Mesenchymal stem cell (in vitro differentiated cells and primary cell): ENCODE measurements at regions not wholly inside any gene's neighbourhood (a gene's known extent, or its start where the extent isn't known, plus 50 kb on each side); places are given as distances from the start of the nearest gene placed in this dataset.

Experiments
- DNase-seq: peaks from one replicate; pipeline ENCODE4 v3.0.0-alpha.2; 2013
- H2AFZ ChIP-seq: one replicate; pipeline ENCODE4 v1.6.1; 2013; ENCODE audit warnings: low read depth, mild to moderate bottlenecking, control low read depth, inconsistent platforms, low read length, moderate library complexity
- H2AK5ac ChIP-seq: 2 replicates; pipeline ENCODE4 v1.6.1; 2013; ENCODE audit warnings: low read length, moderate library complexity, mild to moderate bottlenecking, inconsistent platforms; ENCODE audit not compliant: severe bottlenecking
- H2BK120ac ChIP-seq: one replicate; pipeline ENCODE4 v1.6.1; 2013; ENCODE audit warnings: low read depth, mild to moderate bottlenecking, inconsistent platforms, low read length, moderate library complexity
- H2BK12ac ChIP-seq, 2 experiments: one replicate each; pipeline ENCODE4 v1.6.1; 2013; ENCODE audit warnings: inconsistent platforms in 2 of 2, low read length in 2 of 2, mild to moderate bottlenecking in 2 of 2, moderate library complexity in 2 of 2, control low read depth in 1 of 2
- H2BK15ac ChIP-seq: one replicate; pipeline ENCODE4 v1.6.1; 2013; ENCODE audit warnings: mild to moderate bottlenecking, low read depth, inconsistent platforms; ENCODE audit not compliant: poor library complexity, severe bottlenecking
- H2BK5ac ChIP-seq: 2 replicates; pipeline ENCODE4 v1.6.1; 2013; ENCODE audit warnings: low read depth, mild to moderate bottlenecking, low read length, control low read depth, inconsistent platforms; ENCODE audit not compliant: poor library complexity, severe bottlenecking
- H3K14ac ChIP-seq, 2 experiments: one replicate each; pipeline ENCODE4 v1.6.1; 2013; ENCODE audit warnings: inconsistent platforms in 2 of 2, low read length in 2 of 2, control low read depth in 1 of 2, mild to moderate bottlenecking in 1 of 2, moderate library complexity in 1 of 2
- H3K18ac ChIP-seq, 2 experiments: one replicate each; pipeline ENCODE4 v1.6.1; 2013; ENCODE audit warnings: inconsistent platforms in 2 of 2, low read length in 2 of 2, control low read depth in 1 of 2, low read depth in 1 of 2, mild to moderate bottlenecking in 1 of 2
- H3K23ac ChIP-seq, 2 experiments: one replicate each; pipeline ENCODE4 v1.6.1; 2013; ENCODE audit warnings: inconsistent platforms in 2 of 2, low read length in 2 of 2, mild to moderate bottlenecking in 2 of 2, moderate library complexity in 2 of 2, control low read depth in 1 of 2
- H3K27ac ChIP-seq: 2 replicates; pipeline ENCODE4 v1.5.1; 2013; ENCODE audit warnings: mild to moderate bottlenecking, moderate library complexity, low read length, control low read depth, inconsistent platforms; ENCODE audit not compliant: poor library complexity, severe bottlenecking
- H3K27me3 ChIP-seq, 2 experiments: 2 replicates each; pipeline versions ENCODE4 v1.6.1 to v1.7.0; 2013; ENCODE audit warnings: low read length in 2 of 2, mild to moderate bottlenecking in 2 of 2, moderate library complexity in 2 of 2, control low read depth in 1 of 2, inconsistent platforms in 1 of 2; ENCODE audit not compliant: control insufficient read depth in 1 of 2, insufficient read depth in 1 of 2
- H3K36me3 ChIP-seq, 2 experiments: 2 replicates each; pipeline versions ENCODE4 v1.6.1 to v1.7.0; 2013; ENCODE audit warnings: low read length in 2 of 2, control low read depth in 1 of 2, inconsistent platforms in 1 of 2, low read depth in 1 of 2, mild to moderate bottlenecking in 1 of 2; ENCODE audit not compliant: insufficient read depth in 2 of 2, control insufficient read depth in 1 of 2
- H3K4ac ChIP-seq, 2 experiments: one replicate each; pipeline ENCODE4 v1.6.1; 2013; ENCODE audit warnings: inconsistent platforms in 2 of 2, low read length in 2 of 2, mild to moderate bottlenecking in 2 of 2, moderate library complexity in 2 of 2, control low read depth in 1 of 2, low read depth in 1 of 2
- H3K4me1 ChIP-seq: 2 replicates; pipeline ENCODE4 v1.6.1; 2013; ENCODE audit warnings: low read depth, low read length, control low read depth; ENCODE audit not compliant: control insufficient read depth, insufficient read depth
- H3K4me2 ChIP-seq: 2 replicates; pipeline ENCODE4 v1.6.1; 2013; ENCODE audit warnings: low read length, mild to moderate bottlenecking, inconsistent platforms; ENCODE audit not compliant: poor library complexity, severe bottlenecking
- H3K4me3 ChIP-seq, 2 experiments: 2 replicates each; pipeline versions ENCODE4 v1.5.1 to v1.7.0; 2013; ENCODE audit warnings: low read length in 2 of 2, mild to moderate bottlenecking in 2 of 2, control low read depth in 1 of 2, low read depth in 1 of 2; ENCODE audit not compliant: insufficient read depth in 1 of 2
- H3K79me1 ChIP-seq: replicated peaks from 2 replicates; pipeline ENCODE4 v1.6.1; 2013; ENCODE audit warnings: mild to moderate bottlenecking, control low read depth, low read length, inconsistent platforms; ENCODE audit not compliant: poor library complexity, severe bottlenecking
- H3K9ac ChIP-seq: 2 replicates; pipeline ENCODE4 v1.7.0; 2013; ENCODE audit warnings: mild to moderate bottlenecking, low read length, moderate library complexity
- H3K9me3 ChIP-seq: 2 replicates; pipeline ENCODE4 v1.7.0; 2013; ENCODE audit warnings: mild to moderate bottlenecking, low read length; ENCODE audit not compliant: control insufficient read depth
- H4K8ac ChIP-seq: one replicate; pipeline ENCODE4 v1.6.1; 2013; ENCODE audit warnings: inconsistent platforms, mild to moderate bottlenecking, low read length, moderate library complexity
- H4K91ac ChIP-seq: one replicate; pipeline ENCODE4 v1.6.1; 2013; ENCODE audit warnings: mild to moderate bottlenecking, low read length, inconsistent platforms
- WGBS: methylation state at CpG from one replicate; pipeline ENCODE4 v1.1.7; 2013; ENCODE audit warnings: mixed read lengths; 5-methylcytosine and 5-hydroxymethylcytosine counted together

DNA sequence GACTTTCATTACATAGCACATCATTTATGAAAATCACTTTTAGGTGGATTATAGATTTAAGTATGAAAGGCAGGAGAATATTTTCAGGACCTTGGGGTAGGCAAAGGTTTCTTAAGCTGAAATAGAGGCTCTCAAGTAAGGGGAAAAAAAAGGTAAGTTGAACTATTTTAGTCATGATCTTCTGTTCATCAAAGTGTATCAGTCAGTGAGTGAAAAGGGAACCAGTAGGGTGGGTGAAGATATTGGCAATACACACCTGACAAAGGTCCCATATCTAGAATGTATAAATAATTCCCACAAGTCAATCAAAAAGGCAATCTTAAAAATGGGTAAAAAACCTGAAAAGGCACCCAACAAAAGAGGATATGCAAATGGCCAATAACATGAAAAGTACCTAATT lies 218.6 kb downstream of the KLF13 start:
- no peak overlapping the region for H3K23ac ChIP-seq
- no peaks in the 10 kb centered on the region for H3K36me3 ChIP-seq
- no peak overlapping the region for H3K14ac ChIP-seq
- no peak overlapping the region for H2BK12ac ChIP-seq
- H3K4me2 ChIP-seq = no peak overlapping the region
- no peak overlapping the region for H3K18ac ChIP-seq
- H2BK120ac ChIP-seq = no peak overlapping the region
- H2AFZ ChIP-seq = no peak overlapping the region
- H3K9me3 ChIP-seq = no peaks in the 10 kb centered on the region
- H3K27ac ChIP-seq = no peak overlapping the region
- H4K8ac ChIP-seq = no peak overlapping the region
- H3K27me3 ChIP-seq = no peaks in the 10 kb centered on the region
- no peak overlapping the region for H2BK15ac ChIP-seq
- H3K9ac ChIP-seq = no peak overlapping the region
- H3K4ac ChIP-seq = no peak overlapping the region
- no peak for DNase-seq
- H3K4me1 ChIP-seq = no peaks in the 10 kb centered on the region
- no peak overlapping the region for H3K4me3 ChIP-seq
- no peaks in the 10 kb centered on the region for H3K79me1 ChIP-seq
- H4K91ac ChIP-seq = no peak overlapping the region
- H2BK5ac ChIP-seq = no peak overlapping the region
- no peak overlapping the region for H2AK5ac ChIP-seq

DNA sequence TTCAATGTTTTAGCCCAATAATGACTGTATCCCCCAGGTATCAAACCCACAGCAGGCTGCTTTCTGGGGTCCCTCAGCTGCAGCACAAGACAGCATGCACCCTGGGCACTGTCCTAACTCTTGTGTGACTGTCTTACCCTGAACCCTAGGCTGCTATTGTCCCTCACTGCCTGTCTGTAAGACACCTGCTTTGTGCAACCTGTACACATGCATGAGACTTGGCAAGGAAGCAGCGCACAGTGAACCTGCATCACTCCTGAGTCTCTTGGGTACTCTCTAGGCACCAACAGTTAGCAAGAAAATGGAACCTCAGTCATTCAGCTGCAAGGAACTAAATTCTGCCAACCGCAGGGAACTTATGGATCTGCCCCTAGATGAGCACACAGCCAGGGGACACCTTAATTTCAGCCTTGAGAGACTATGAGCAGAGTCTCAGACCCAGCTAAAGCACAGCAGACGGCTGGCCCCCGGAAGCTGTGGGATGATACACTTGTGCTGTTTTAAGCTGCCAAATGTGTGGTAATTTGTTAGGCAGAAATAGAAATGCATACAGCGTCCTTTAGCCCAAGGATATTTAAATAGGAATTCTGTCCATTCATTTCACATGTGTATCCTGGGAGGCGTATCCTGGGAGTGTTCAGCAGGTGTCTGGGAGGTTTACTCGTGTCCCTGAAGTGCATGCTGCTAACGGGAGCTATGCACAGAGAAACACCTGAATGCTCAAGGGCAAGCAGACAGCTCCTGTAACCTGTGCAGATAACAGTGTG lies 223.8 kb downstream of the KLF13 start:
- H3K4ac ChIP-seq = no peak overlapping the region
- no peak overlapping the region for H3K4me3 ChIP-seq
- WGBS = 79% methylated on average over 8 of the region's 8 CpGs

GRCh38 chr15:31551323-31551722 lies 224.7 kb downstream of the KLF13 start:
- 45% methylated on average over 5 of the region's 5 CpGs for WGBS
- Histone ChIP-seq H3K36me3 (no peaks in the 10 kb centered on the region), H3K18ac (no peak overlapping the region), H2BK12ac (no peak overlapping the region), H3K79me1 (no peaks in the 10 kb centered on the region), H4K8ac (no peak overlapping the region), H2BK120ac (no peak overlapping the region), H3K4me1 (no peaks in the 10 kb centered on the region), H4K91ac (no peak overlapping the region), H2BK15ac (no peak overlapping the region), H2AFZ (no peak overlapping the region), H3K9ac (no peak overlapping the region), H3K4me3 (no peak overlapping the region), H3K23ac (no peak overlapping the region), H2AK5ac (no peak overlapping the region), H3K4me2 (no peak overlapping the region), H3K14ac (no peak overlapping the region), H3K27me3 (no peaks in the 10 kb centered on the region), H2BK5ac (no peak overlapping the region), H3K27ac (no peak overlapping the region), H3K4ac (no peak overlapping the region), H3K9me3 (no peaks in the 10 kb centered on the region)
- DNase-seq = no peak

More for the DNA sequence above, 223.8 kb downstream of the KLF13 start:
- Histone ChIP-seq H2BK15ac (no peak overlapping the region), H3K4me2 (no peak overlapping the region), H3K23ac (no peak overlapping the region), H3K36me3 (no peaks in the 10 kb centered on the region), H3K14ac (no peak overlapping the region), H3K27ac (no peak overlapping the region), H3K9ac (no peak overlapping the region), H3K4me1 (no peaks in the 10 kb centered on the region), H3K79me1 (no peaks in the 10 kb centered on the region), H2BK120ac (no peak overlapping the region), H4K8ac (no peak overlapping the region), H2AFZ (no peak overlapping the region), H2BK12ac (no peak overlapping the region), H3K18ac (no peak overlapping the region), H3K9me3 (no peaks in the 10 kb centered on the region), H4K91ac (peak overlapping the region; percentile 61), H2AK5ac (no peak overlapping the region), H2BK5ac (no peak overlapping the region), H3K27me3 (no peaks in the 10 kb centered on the region)
- DNase-seq = no peak

- Histone ChIP-seq H2BK15ac (no peak overlapping the region), H4K8ac (no peak overlapping the region), H3K27ac (no peak overlapping the region), H3K27me3 (no peaks in the 10 kb centered on the region), H3K79me1 (no peaks in the 10 kb centered on the region), H3K9me3 (no peaks in the 10 kb centered on the region), H3K4me1 (no peaks in the 10 kb centered on the region), H3K23ac (no peak overlapping the region), H3K36me3 (no peaks in the 10 kb centered on the region), H3K14ac (no peak overlapping the region), H2AK5ac (no peak overlapping the region), H2BK12ac (no peak overlapping the region), H3K18ac (no peak overlapping the region), H4K91ac (no peak overlapping the region), H2BK5ac (no peak overlapping the region), H3K4me3 (no peak overlapping the region), H2BK120ac (no peak overlapping the region), H3K4ac (no peak overlapping the region), H3K4me2 (no peak overlapping the region), H3K9ac (no peak overlapping the region), H2AFZ (no peak overlapping the region)
- no peak for DNase-seq
- 72% methylated on average over 13 of the region's 13 CpGs for WGBS
Measured at GRCh38 chr15:31552482-31553099, 226.0 kb downstream of the KLF13 start.
